Stimulated activated CD8-positive, alpha-beta memory T cell treated with anti-CD3 and anti-CD28 coated beads, Interleukin-4, amount 100 ng/mL, for 24 hours (primary cell): ENCODE measurements at regions not wholly inside any gene's neighbourhood (a gene's known extent, or its start where the extent isn't known, plus 50 kb on each side); places are given as distances from the start of the nearest gene placed in this dataset.

Experiments
- DNase-seq: peaks from one replicate; pipeline ENCODE4 v3.0.0-alpha.2; 2020; ENCODE audit warnings: low read depth

GRCh38 chr1:208419746-208420420 is 175.7 kb upstream of the PLXNA2 start:
- DNase-seq: no peak

- no peak for DNase-seq
These were observed 176.5 kb upstream of the PLXNA2 start for GRCh38 chr1:208420696-208421095.

- DNase-seq: no peak
These were observed 177.3 kb upstream of the PLXNA2 start for GRCh38 chr1:208421486-208421885.

- DNase-seq: no peak
These were observed 179.3 kb upstream of the PLXNA2 start for GRCh38 chr1:208423526-208423925.

GRCh38 chr1:208425096-208425495 is 180.9 kb upstream of the PLXNA2 start:
- no peak for DNase-seq

GRCh38 chr1:208430220-208430619 is 186.0 kb upstream of the PLXNA2 start:
- DNase-seq: no peak

GRCh38 chr1:208431721-208432120 is 187.5 kb upstream of the PLXNA2 start:
- DNase-seq: no peak

- no peak for DNase-seq
These were observed 188.2 kb upstream of the PLXNA2 start for GRCh38 chr1:208432346-208432745.

GRCh38 chr1:208433086-208433485 is 188.9 kb upstream of the PLXNA2 start:
- DNase-seq: no peak

GRCh38 chr1:208433971-208434370 is 189.8 kb upstream of the PLXNA2 start:
- no peak for DNase-seq

GRCh38 chr1:208437401-208437800 is 193.2 kb upstream of the PLXNA2 start:
- no peak for DNase-seq

GRCh38 chr1:208438112-208438699 is 194.0 kb upstream of the PLXNA2 start:
- DNase-seq: no peak

- no peak for DNase-seq
These were observed 201.6 kb upstream of the PLXNA2 start for GRCh38 chr1:208445758-208446203.

- no peak for DNase-seq
These were observed 202.1 kb upstream of the PLXNA2 start for GRCh38 chr1:208446271-208446691.

- no peak for DNase-seq
These were observed 204.2 kb upstream of the PLXNA2 start for GRCh38 chr1:208448425-208448824.

- no peak for DNase-seq
These were observed 205.8 kb upstream of the PLXNA2 start for GRCh38 chr1:208449951-208450350.

GRCh38 chr1:208450958-208451357 is 206.8 kb upstream of the PLXNA2 start:
- no peak for DNase-seq

GRCh38 chr1:208455821-208456220 is 211.6 kb upstream of the PLXNA2 start:
- no peak for DNase-seq

GRCh38 chr1:208456487-208456886 is 212.3 kb upstream of the PLXNA2 start:
- DNase-seq: no peak

GRCh38 chr1:208460823-208461222 is 216.6 kb upstream of the PLXNA2 start:
- no peak for DNase-seq

- no peak for DNase-seq
These were observed 217.5 kb upstream of the PLXNA2 start for GRCh38 chr1:208461680-208462079.

GRCh38 chr1:208462761-208463160 is 218.6 kb upstream of the PLXNA2 start:
- DNase-seq: no peak

GRCh38 chr1:208465266-208465665 is 221.1 kb upstream of the PLXNA2 start:
- DNase-seq: no peak
